Thymus (tissue), 11 donors: ENCODE measurements at regions not wholly inside any gene's neighbourhood (a gene's known extent, or its start where the extent isn't known, plus 50 kb on each side); places are given as distances from the start of the nearest gene placed in this dataset.

ENCODE experiments used
- DNase-seq, 9 donors: peaks; one replicate each; pipeline ENCODE4 v3.0.0-alpha.2; 2013; ENCODE audit warnings: low spot score in 9 of 9, low read depth in 6 of 9, missing footprints in 1 of 9
- H3K27ac ChIP-seq, 2 donors: one replicate each; pipeline ENCODE4 v1.5.1; 2013; ENCODE audit warnings: control low read depth in 1 of 2, low read depth in 1 of 2, low read length in 1 of 2, mild to moderate bottlenecking in 1 of 2, moderate library complexity in 1 of 2
- H3K27me3 ChIP-seq, 2 donors: one replicate each; pipeline ENCODE4 v1.5.1; 2013; ENCODE audit warnings: low read length in 1 of 2; ENCODE audit not compliant: control insufficient read depth in 2 of 2, insufficient read depth in 1 of 2
- H3K36me3 ChIP-seq, 2 donors: one replicate each; pipeline ENCODE4 v1.5.1; 2013; ENCODE audit warnings: low read length in 1 of 2, mild to moderate bottlenecking in 1 of 2, moderate library complexity in 1 of 2; ENCODE audit not compliant: control insufficient read depth in 2 of 2, insufficient read depth in 2 of 2
- H3K4me1 ChIP-seq, 2 donors: one replicate each; pipeline ENCODE4 v1.5.1; 2013; ENCODE audit warnings: low read length in 2 of 2; ENCODE audit not compliant: control insufficient read depth in 2 of 2, insufficient read depth in 2 of 2
- H3K4me3 ChIP-seq, 2 donors: one replicate each; pipeline ENCODE4 v1.5.1; 2013; ENCODE audit warnings: low read length in 2 of 2, control low read depth in 1 of 2, mild to moderate bottlenecking in 1 of 2
- H3K9me3 ChIP-seq, 2 donors: one replicate each; pipeline ENCODE4 v1.5.1; 2013; ENCODE audit warnings: low read length in 1 of 2, mild to moderate bottlenecking in 1 of 2; ENCODE audit not compliant: control insufficient read depth in 2 of 2, insufficient read depth in 1 of 2
- WGBS: extraction: QIAGEN DNeasy Blood & Tissue Kit; methylation state at CpG from one replicate; pipeline ENCODE4 v1.1.7; 2013; 5-methylcytosine and 5-hydroxymethylcytosine counted together
- donor health status: healthy.

- Histone ChIP-seq H3K9me3 (no peaks in the 10 kb centered on the region), H3K27ac (no peak overlapping the region), H3K36me3 (no peaks in the 10 kb centered on the region), H3K27me3 (no peaks in the 10 kb centered on the region), H3K4me3 (no peak overlapping the region), H3K4me1 (no peaks in the 10 kb centered on the region)
- 84% methylated on average over 4 of the region's 4 CpGs for WGBS
- DNase-seq, result no peak
These were observed 110.0 kb upstream of the EEA1 start for GRCh38 chr12:93039062-93039461.

DNA sequence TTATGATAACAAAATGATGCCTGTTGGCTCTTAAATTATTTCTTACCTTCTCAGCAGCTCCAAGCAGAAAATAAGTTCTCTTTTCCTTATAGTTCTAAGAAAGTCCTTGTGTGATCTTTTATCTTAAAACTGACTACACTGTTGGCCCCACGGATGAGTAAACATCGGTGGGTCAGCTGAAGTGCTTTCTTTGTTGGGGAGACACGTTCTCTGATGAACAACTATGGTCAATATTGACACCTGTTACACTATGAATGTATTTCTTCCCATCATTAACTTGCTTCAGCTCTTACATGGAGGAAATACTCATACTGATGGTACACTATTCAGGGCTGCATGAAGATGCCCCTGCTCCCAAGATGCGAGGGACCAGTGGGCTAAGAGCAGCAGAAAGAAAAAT, 110.8 kb upstream of the EEA1 start:
- Histone ChIP-seq H3K4me3 (no peak overlapping the region), H3K4me1 (no peaks in the 10 kb centered on the region), H3K27ac (no peak overlapping the region), H3K9me3 (no peaks in the 10 kb centered on the region), H3K27me3 (no peaks in the 10 kb centered on the region), H3K36me3 (no peaks in the 10 kb centered on the region)
- WGBS, result 88% methylated on average over 4 of the region's 4 CpGs
- no peak for DNase-seq

GRCh38 chr12:93040367-93040766, 111.3 kb upstream of the EEA1 start:
- Histone ChIP-seq H3K9me3 (no peaks in the 10 kb centered on the region), H3K36me3 (no peaks in the 10 kb centered on the region), H3K4me1 (no peaks in the 10 kb centered on the region), H3K27ac (no peak overlapping the region), H3K4me3 (no peak overlapping the region), H3K27me3 (no peaks in the 10 kb centered on the region)
- no peak for DNase-seq
- 97% methylated on average over 3 of the region's 3 CpGs for WGBS

DNA sequence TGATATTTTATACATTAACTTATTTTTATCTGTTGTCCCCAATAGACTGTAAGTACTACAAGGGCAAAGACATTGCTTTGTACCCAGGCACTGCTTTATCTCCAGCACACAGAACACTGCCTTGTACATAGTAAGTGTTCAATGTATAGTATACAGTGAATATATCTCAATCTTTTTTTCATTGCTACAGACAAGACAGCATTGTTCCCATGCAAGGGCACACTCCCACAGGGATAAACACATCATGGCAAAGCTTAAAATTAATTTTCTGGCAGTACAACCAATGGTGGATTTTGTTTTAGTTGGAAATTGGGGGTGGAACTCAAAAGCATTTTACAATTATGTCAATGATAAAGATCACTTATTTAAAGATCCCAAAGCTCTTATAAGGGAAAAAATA, 112.3 kb upstream of the EEA1 start:
- no peak for DNase-seq
- Histone ChIP-seq H3K4me3 (no peak overlapping the region), H3K36me3 (no peaks in the 10 kb centered on the region), H3K9me3 (no peaks in the 10 kb centered on the region), H3K4me1 (no peaks in the 10 kb centered on the region), H3K27ac (no peak overlapping the region), H3K27me3 (no peaks in the 10 kb centered on the region)

DNA sequence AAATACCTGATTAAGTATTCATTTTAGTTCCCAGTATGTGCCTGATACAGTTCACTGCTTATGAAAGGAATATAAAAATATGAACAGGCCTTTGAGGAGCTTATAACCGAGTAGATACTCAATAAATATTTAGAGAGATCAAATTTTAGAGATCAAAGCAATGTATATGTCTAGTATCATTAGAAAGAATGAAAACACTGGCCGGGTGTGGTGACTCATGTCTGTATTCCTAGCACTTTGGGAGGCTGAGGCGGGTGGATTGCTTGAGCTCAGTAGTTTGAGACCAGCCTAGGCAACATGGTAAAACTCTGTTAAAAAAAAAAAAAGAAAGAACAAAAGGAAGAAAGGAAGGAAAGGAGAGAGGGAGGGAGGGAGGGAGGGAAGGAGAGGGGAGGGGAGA, 113.2 kb upstream of the EEA1 start:
- Histone ChIP-seq H3K9me3 (no peaks in the 10 kb centered on the region), H3K27me3 (no peaks in the 10 kb centered on the region), H3K4me3 (no peak overlapping the region), H3K4me1 (no peaks in the 10 kb centered on the region), H3K36me3 (no peaks in the 10 kb centered on the region), H3K27ac (no peak overlapping the region)
- DNase-seq, result no peak
- WGBS, result 94% methylated on average over 3 of the region's 3 CpGs

DNA sequence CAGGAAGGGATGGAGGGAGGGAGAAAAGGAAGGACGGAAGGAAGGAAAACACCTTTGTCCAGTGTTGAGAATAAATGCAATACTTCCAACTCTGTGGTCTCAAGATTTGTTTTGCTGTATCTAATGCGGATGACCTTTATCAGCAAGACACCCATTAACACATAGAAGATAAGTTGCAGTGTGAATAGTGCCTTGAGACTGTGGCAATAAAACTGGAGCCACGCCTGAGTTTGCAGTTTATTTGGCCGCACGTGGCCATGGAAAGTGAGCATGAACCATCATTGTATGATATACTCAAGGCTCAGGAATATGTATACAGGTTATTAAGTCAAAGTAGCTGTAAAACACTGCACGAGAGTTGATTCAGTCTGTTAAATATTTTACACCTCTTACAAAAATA, 113.6 kb upstream of the EEA1 start:
- no peak for DNase-seq
- Histone ChIP-seq H3K27me3 (no peaks in the 10 kb centered on the region), H3K4me1 (no peaks in the 10 kb centered on the region), H3K4me3 (no peak overlapping the region), H3K9me3 (no peaks in the 10 kb centered on the region), H3K27ac (no peak overlapping the region), H3K36me3 (no peaks in the 10 kb centered on the region)
- WGBS, result 89% methylated on average over 6 of the region's 6 CpGs

DNA sequence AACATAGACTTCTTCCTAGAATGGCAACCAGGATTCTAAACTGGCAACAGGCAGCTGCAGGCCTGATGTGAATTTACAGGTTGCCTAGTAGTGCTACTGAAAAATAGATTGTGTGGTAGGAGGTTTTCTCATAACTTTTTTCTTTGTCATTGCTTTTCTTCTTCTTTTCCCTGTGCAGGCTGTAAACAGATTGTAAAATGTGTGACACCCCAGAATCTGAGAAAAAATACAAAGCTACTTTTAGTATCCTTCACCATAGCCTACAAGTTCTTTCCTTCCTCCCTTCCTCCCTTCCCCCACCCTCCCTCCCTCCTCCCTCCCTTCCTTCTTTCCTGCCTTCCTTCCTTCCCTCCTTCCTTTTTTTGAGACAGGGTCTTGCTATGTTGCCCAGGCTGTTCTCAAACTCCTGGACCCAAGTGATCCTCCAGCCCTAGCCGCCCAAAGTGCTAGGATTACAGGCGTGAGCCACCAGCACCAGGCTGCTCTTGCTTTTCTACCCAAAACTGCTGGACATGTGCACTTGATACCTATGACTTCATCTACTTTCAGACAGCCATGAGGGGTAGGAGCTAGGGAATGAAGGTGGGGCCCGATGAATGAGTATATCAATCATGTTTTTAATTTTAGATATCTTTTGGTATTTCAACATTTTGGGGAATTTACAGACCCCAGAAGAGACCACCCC, 114.2 kb upstream of the EEA1 start:
- 97% methylated on average over 3 of the region's 3 CpGs for WGBS

DNA sequence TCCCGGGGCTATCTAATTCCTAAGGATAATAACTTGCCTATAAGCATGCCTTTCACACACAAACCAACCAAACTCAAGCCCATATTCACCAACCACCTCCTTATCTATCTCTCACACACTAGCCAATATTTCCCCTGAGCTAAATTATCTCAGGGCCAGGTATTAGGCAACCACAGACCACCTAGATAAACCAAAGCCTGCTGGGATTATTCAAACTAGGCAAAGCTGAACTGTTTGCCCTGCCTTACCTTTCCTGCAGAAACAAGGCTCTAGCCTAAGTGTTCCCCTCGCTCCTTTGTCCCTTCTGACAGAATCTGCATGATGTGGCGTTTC, 114.7 kb upstream of the EEA1 start:
- H3K9me3 ChIP-seq, result no peaks in the 10 kb centered on the region
- no peaks in the 10 kb centered on the region for H3K27me3 ChIP-seq
- no peaks in the 10 kb centered on the region for H3K4me1 ChIP-seq
- no peak for DNase-seq
- 94% methylated on average over 3 of the region's 3 CpGs for WGBS
- no peaks in the 10 kb centered on the region for H3K36me3 ChIP-seq
- H3K4me3 ChIP-seq, result no peak overlapping the region
- H3K27ac ChIP-seq, result no peak overlapping the region

More for the DNA sequence above, 114.2 kb upstream of the EEA1 start:
- Histone ChIP-seq H3K4me3 (no peak overlapping the region), H3K4me1 (no peaks in the 10 kb centered on the region), H3K36me3 (no peaks in the 10 kb centered on the region), H3K27me3 (no peaks in the 10 kb centered on the region), H3K27ac (no peak overlapping the region), H3K9me3 (no peaks in the 10 kb centered on the region)
- DNase-seq, result no peak

- Histone ChIP-seq H3K4me3 (no peak overlapping the region), H3K27ac (no peak overlapping the region), H3K9me3 (no peaks in the 10 kb centered on the region), H3K36me3 (no peaks in the 10 kb centered on the region), H3K4me1 (peaks cover 2 to 9% of the 10 kb centered on the region in 2 donors), H3K27me3 (no peaks in the 10 kb centered on the region)
- 97% methylated on average over 1 of the region's 1 CpG for WGBS
- DNase-seq, result no peak
These were observed 118.0 kb upstream of the EEA1 start for GRCh38 chr12:93047118-93047517.

DNA sequence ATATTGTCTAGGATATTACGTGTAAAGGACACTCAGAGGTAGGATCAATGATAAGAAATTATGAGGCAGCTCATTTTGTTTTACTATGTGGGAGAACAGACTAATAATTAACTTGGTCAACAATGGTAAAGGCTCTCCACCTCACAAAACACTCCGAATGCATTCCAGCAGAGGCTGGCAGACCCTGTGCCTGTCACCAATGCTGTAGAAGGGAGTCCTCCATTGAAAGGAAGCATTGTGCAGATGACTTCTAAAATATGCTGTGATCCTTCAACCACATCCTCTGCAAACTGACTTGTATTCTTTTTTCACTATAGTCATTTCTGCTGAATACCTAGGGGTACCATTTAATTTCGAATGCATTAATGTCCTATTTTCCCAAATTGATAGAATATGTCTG, 119.6 kb upstream of the EEA1 start:
- no peaks in the 10 kb centered on the region for H3K27me3 ChIP-seq
- no peak overlapping the region for H3K4me3 ChIP-seq
- no peaks in the 10 kb centered on the region for H3K9me3 ChIP-seq
- 96% methylated on average over 3 of the region's 3 CpGs for WGBS
- peaks cover 2 to 9% of the 10 kb centered on the region in 2 donors for H3K4me1 ChIP-seq
- peak in 5 of 9 donors; percentile 15 to 58 (median 25) for DNase-seq
- no peaks in the 10 kb centered on the region for H3K36me3 ChIP-seq
- no peak overlapping the region for H3K27ac ChIP-seq
